Keratinocyte (primary cell): ENCODE measurements at regions not wholly inside any gene's neighbourhood (a gene's known extent, or its start where the extent isn't known, plus 50 kb on each side); places are given as distances from the start of the nearest gene placed in this dataset.

Experiments
- DNase-seq: peaks from one replicate; pipeline ENCODE4 v3.0.0-alpha.2; 2011; ENCODE audit warnings: low read depth, missing footprints, low spot score
- FAIRE-seq: peaks from 2 replicates; lab custom pipeline; 2011; peaks lifted over from hg19 to GRCh38; lab: Jason Lieb, UNC
- H2AFZ ChIP-seq: 2 replicates; pipeline ENCODE4 v1.6.0; 2012; ENCODE audit warnings: low read length, control low read depth, inconsistent platforms; ENCODE audit not compliant: control insufficient read depth
- H3K27ac ChIP-seq: 2 replicates; pipeline ENCODE4 v1.5.1; 2011; ENCODE audit warnings: low read length; ENCODE audit not compliant: control insufficient read depth, insufficient read depth
- H3K27me3 ChIP-seq: 3 replicates; pipeline ENCODE4 v1.6.0; 2011; ENCODE audit warnings: low read length; ENCODE audit not compliant: control insufficient read depth, insufficient read depth; ENCODE audit errors: extremely low read depth
- H3K36me3 ChIP-seq, 2 experiments: 2 replicates in 1 of 2; 3 replicates in 1 of 2; pipeline ENCODE4 v1.5.1; 2011; ENCODE audit warnings: low read length in 2 of 2, mild to moderate bottlenecking in 1 of 2; ENCODE audit not compliant: control insufficient read depth in 2 of 2, insufficient read depth in 2 of 2; ENCODE audit errors: extremely low read depth in 1 of 2
- H3K4me1 ChIP-seq: 3 replicates; pipeline ENCODE4 v1.5.1; 2011; ENCODE audit warnings: low read length; ENCODE audit not compliant: control insufficient read depth, insufficient read depth; ENCODE audit errors: extremely low read depth
- H3K4me2 ChIP-seq: 3 replicates; pipeline ENCODE4 v1.6.0; 2011; ENCODE audit warnings: low read depth, low read length; ENCODE audit not compliant: control insufficient read depth, insufficient read depth; ENCODE audit errors: extremely low read depth
- H3K4me3 ChIP-seq, 3 experiments: fragments of 200-600 bp in 1 of 3; sonication (generic) in 1 of 3; 2 replicates in 2 of 3; 3 replicates in 1 of 3; pipeline ENCODE4 v1.5.1; 2011 to 2016; ENCODE audit warnings: low read length in 3 of 3, mild to moderate bottlenecking in 3 of 3, control low read depth in 2 of 3, inconsistent platforms in 1 of 3, low read depth in 1 of 3, mixed read lengths in 1 of 3, mixed run types in 1 of 3, moderate library complexity in 1 of 3; ENCODE audit not compliant: control insufficient read depth in 2 of 3, insufficient read depth in 2 of 3; ENCODE audit errors: extremely low read depth in 1 of 3
- H3K79me2 ChIP-seq: 2 replicates; pipeline ENCODE4 v1.6.0; 2012; ENCODE audit warnings: low read length; ENCODE audit not compliant: control insufficient read depth, insufficient read depth
- H3K9ac ChIP-seq: 3 replicates; pipeline ENCODE4 v1.6.0; 2011; ENCODE audit warnings: low read length; ENCODE audit not compliant: control insufficient read depth, insufficient read depth; ENCODE audit errors: extremely low read depth
- H3K9me1 ChIP-seq: 3 replicates; pipeline ENCODE4 v1.6.0; 2011; ENCODE audit warnings: low read length; ENCODE audit not compliant: control insufficient read depth, insufficient read depth; ENCODE audit errors: extremely low read depth
- H3K9me3 ChIP-seq: 2 replicates; pipeline ENCODE4 v1.5.1; 2012; ENCODE audit warnings: low read depth, low read length; ENCODE audit not compliant: control insufficient read depth
- H4K20me1 ChIP-seq: 3 replicates; pipeline ENCODE4 v1.6.0; 2011; ENCODE audit warnings: low read length; ENCODE audit not compliant: control insufficient read depth, insufficient read depth; ENCODE audit errors: extremely low read depth
- CTCF ChIP-seq, 3 experiments: IDR thresholded peaks in 1 of 3; conservative IDR thresholded peaks in 1 of 3; optimal IDR thresholded peaks in 1 of 3; 2 replicates in 2 of 3; 3 replicates in 1 of 3; pipeline versions ENCODE3 to v1.5.1; 2011; ENCODE audit warnings: low read length in 3 of 3, mild to moderate bottlenecking in 3 of 3, moderate library complexity in 2 of 3, control low read depth in 1 of 3, inconsistent platforms in 1 of 3; ENCODE audit not compliant: insufficient read depth in 2 of 3; ENCODE audit errors: extremely low read depth in 1 of 3
- EZH2 ChIP-seq: IDR thresholded peaks from one replicate; pipeline ENCODE4 v1.6.1; 2012; ENCODE audit warnings: inconsistent platforms, mild to moderate bottlenecking, low read length, moderate library complexity
- dilution Hi-C: fragments of 300-500 bp; cut with MboI; formaldehyde crosslinking; loops from one replicate; pipeline ENCODE4 v1.7.0; 2020; ENCODE audit warnings: low sequenced_read_pairs; ENCODE audit not compliant: extremely low pct_ligation_motif_present

- Histone ChIP-seq H3K9ac (no peak overlapping the region), H3K27me3 (no peaks in the 10 kb centered on the region), H3K79me2 (no peaks in the 10 kb centered on the region), H3K9me1 (no peaks in the 10 kb centered on the region), H3K9me3 (no peaks in the 10 kb centered on the region), H4K20me1 (no peaks in the 10 kb centered on the region), H2AFZ (no peak overlapping the region), H3K27ac (no peak overlapping the region), H3K36me3 (no peaks in the 10 kb centered on the region), H3K4me1 (no peaks in the 10 kb centered on the region), H3K4me3 (no peak overlapping the region), H3K4me2 (no peak overlapping the region)
- FAIRE-seq (no peak), DNase-seq (no peak)
- no peak for TF ChIP-seq EZH2
- no peak for TF ChIP-seq CTCF (optimal IDR thresholded peaks at IDR 0.05 in 1 of 3, IDR thresholded peaks at IDR 0.05 in 1 of 3, conservative IDR thresholded peaks at IDR 0.05 in 1 of 3; ENCODE audit: extremely low read depth in 1 of 3, insufficient read depth in 2 of 3, low read length in 3 of 3)
- dilution Hi-C loops: no loop called here
These were observed 100.7 kb downstream of the ARF6 start for GRCh38 chr14:49993565-49993964.

GRCh38 chr14:49994951-49995561 lies 102.2 kb downstream of the ARF6 start:
- H4K20me1 ChIP-seq: no peaks in the 10 kb centered on the region
- FAIRE-seq (no peak), DNase-seq (no peak)
- TF ChIP-seq CTCF (optimal IDR thresholded peaks at IDR 0.05 in 1 of 3, IDR thresholded peaks at IDR 0.05 in 1 of 3, conservative IDR thresholded peaks at IDR 0.05 in 1 of 3; ENCODE audit: extremely low read depth in 1 of 3, insufficient read depth in 2 of 3, low read length in 3 of 3) (no peak), EZH2 (no peak)
- dilution Hi-C loops: no loop called here
- no peaks in the 10 kb centered on the region for H3K79me2 ChIP-seq
- no peaks in the 10 kb centered on the region for H3K9me1 ChIP-seq
- no peak overlapping the region for H3K4me3 ChIP-seq
- no peak overlapping the region for H2AFZ ChIP-seq
- no peak overlapping the region for H3K9ac ChIP-seq
- H3K9me3 ChIP-seq: no peaks in the 10 kb centered on the region
- no peak overlapping the region for H3K4me2 ChIP-seq
- no peaks in the 10 kb centered on the region for H3K36me3 ChIP-seq
- H3K27ac ChIP-seq: no peak overlapping the region
- H3K27me3 ChIP-seq: no peaks in the 10 kb centered on the region
- H3K4me1 ChIP-seq: peaks cover 14% of the 10 kb centered on the region
